ENCODE measurements at regions not wholly inside any gene's neighbourhood (a gene's known extent, or its start where the extent isn't known, plus 50 kb on each side); places are given as distances from the start of the nearest gene placed in this dataset.

- Histone ChIP-seq H3K79me2 (ENCODE audit: low read length) (no peaks in the 10 kb centered on the region), H3F3A (ENCODE audit: insufficient read depth, low read length) (no peaks in the 10 kb centered on the region), H3K9me2 (replicated peaks; ENCODE audit: insufficient read depth, low read length) (no peaks in the 10 kb centered on the region), H3K9me3 (replicated peaks; ENCODE audit: insufficient read depth, low read length) (no peaks in the 10 kb centered on the region), H2AFZ (ENCODE audit: low read length) (no peak overlapping the region), H3K9ac (ENCODE audit: low read length) (no peak overlapping the region), H3K27ac (ENCODE audit: low read length) (no peak overlapping the region), H3K4me2 (ENCODE audit: low read depth, low read length) (no peak overlapping the region), H3K36me3 (replicated peaks; ENCODE audit: insufficient read depth, low read length) (no peaks in the 10 kb centered on the region), H3K4me1 (ENCODE audit: low read length) (no peaks in the 10 kb centered on the region), H4K20me1 (ENCODE audit: insufficient read depth, low read length) (no peaks in the 10 kb centered on the region), H3K4me3 (ENCODE audit: low read length) (no peak overlapping the region), H3K27me3 (replicated peaks; ENCODE audit: insufficient read depth, low read length) (no peaks in the 10 kb centered on the region)
- DNase-seq: no peak
- TF ChIP-seq EZH2phosphoT487 (IDR thresholded peaks at IDR 0.05; ENCODE audit: low read length): no peak
Measured at GRCh38 chrX:137187540-137187939, 153.7 kb upstream of the GPR101 start.

- H3K9ac ChIP-seq (ENCODE audit: low read length): no peak overlapping the region
Measured at GRCh38 chrX:137178392-137178791, 144.6 kb upstream of the GPR101 start.

GRCh38 chrX:137172317-137172948 is 138.6 kb upstream of the GPR101 start:
- H3K4me1 ChIP-seq (ENCODE audit: low read length): no peaks in the 10 kb centered on the region
- no peak overlapping the region for H3K4me2 ChIP-seq (ENCODE audit: low read depth, low read length)
- H3K36me3 ChIP-seq (replicated peaks; ENCODE audit: insufficient read depth, low read length): no peaks in the 10 kb centered on the region
- TF ChIP-seq CTCF (IDR thresholded peaks at IDR 0.05; ENCODE audit: low read length): no peak
- no peak for TF ChIP-seq EZH2 (optimal IDR thresholded peaks at IDR 0.05; ENCODE audit: low read depth, low read length)
- no peak for TF ChIP-seq EZH2phosphoT487 (IDR thresholded peaks at IDR 0.05; ENCODE audit: low read length)
- no peak overlapping the region for H3K27ac ChIP-seq (ENCODE audit: low read length)
- H3K9me2 ChIP-seq (replicated peaks; ENCODE audit: insufficient read depth, low read length): no peaks in the 10 kb centered on the region
- no peak overlapping the region for H3K9ac ChIP-seq (ENCODE audit: low read length)
- H2AFZ ChIP-seq (ENCODE audit: low read length): no peak overlapping the region
- H4K20me1 ChIP-seq (ENCODE audit: insufficient read depth, low read length): no peaks in the 10 kb centered on the region
- no peaks in the 10 kb centered on the region for H3F3A ChIP-seq (ENCODE audit: insufficient read depth, low read length)
- no peak overlapping the region for H3K4me3 ChIP-seq (ENCODE audit: low read length)
- no peaks in the 10 kb centered on the region for H3K79me2 ChIP-seq (ENCODE audit: low read length)
- no peaks in the 10 kb centered on the region for H3K9me3 ChIP-seq (replicated peaks; ENCODE audit: insufficient read depth, low read length)
- no peak for DNase-seq
- H3K27me3 ChIP-seq (replicated peaks; ENCODE audit: insufficient read depth, low read length): no peaks in the 10 kb centered on the region

More at GRCh38 chrX:137178392-137178791, 144.6 kb upstream of the GPR101 start:
- Histone ChIP-seq H3K79me2 (ENCODE audit: low read length) (no peaks in the 10 kb centered on the region), H3K4me3 (ENCODE audit: low read length) (no peak overlapping the region), H4K20me1 (ENCODE audit: insufficient read depth, low read length) (no peaks in the 10 kb centered on the region), H3K27me3 (replicated peaks; ENCODE audit: insufficient read depth, low read length) (no peaks in the 10 kb centered on the region), H3F3A (ENCODE audit: insufficient read depth, low read length) (no peaks in the 10 kb centered on the region), H3K4me2 (ENCODE audit: low read depth, low read length) (no peak overlapping the region), H3K9me3 (replicated peaks; ENCODE audit: insufficient read depth, low read length) (no peaks in the 10 kb centered on the region), H3K4me1 (ENCODE audit: low read length) (no peaks in the 10 kb centered on the region), H3K9me2 (replicated peaks; ENCODE audit: insufficient read depth, low read length) (no peaks in the 10 kb centered on the region), H2AFZ (ENCODE audit: low read length) (no peak overlapping the region), H3K36me3 (replicated peaks; ENCODE audit: insufficient read depth, low read length) (no peaks in the 10 kb centered on the region), H3K27ac (ENCODE audit: low read length) (no peak overlapping the region)
- no peak for TF ChIP-seq CTCF (IDR thresholded peaks at IDR 0.05; ENCODE audit: low read length)
- no peak for TF ChIP-seq EZH2 (optimal IDR thresholded peaks at IDR 0.05; ENCODE audit: low read depth, low read length)
- no peak for TF ChIP-seq EZH2phosphoT487 (IDR thresholded peaks at IDR 0.05; ENCODE audit: low read length)
- DNase-seq: no peak

DNA sequence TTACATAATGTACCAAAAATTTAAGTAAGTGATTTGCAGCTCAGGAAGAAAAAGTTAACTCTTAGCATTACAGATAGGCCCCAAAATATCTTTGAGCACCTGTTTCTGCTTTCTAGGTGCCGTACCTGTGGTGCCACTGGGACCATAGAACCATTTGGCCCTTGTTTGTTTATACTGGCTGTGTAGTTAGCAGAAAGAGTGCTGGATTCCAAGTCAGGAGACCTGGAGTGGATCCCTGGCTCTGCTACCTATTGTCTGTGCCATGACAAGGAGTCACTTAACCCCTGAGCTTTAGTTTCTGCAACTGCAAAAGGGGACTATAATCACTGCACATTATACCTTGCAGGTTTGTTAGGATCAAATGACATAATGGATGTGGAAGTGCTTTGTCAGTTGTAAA is 137.8 kb upstream of the GPR101 start:
- H3K27ac ChIP-seq (ENCODE audit: low read length): no peak overlapping the region
- no peak overlapping the region for H3K4me3 ChIP-seq (ENCODE audit: low read length)
- DNase-seq: no peak
- H3F3A ChIP-seq (ENCODE audit: insufficient read depth, low read length): no peaks in the 10 kb centered on the region
- TF ChIP-seq CTCF (IDR thresholded peaks at IDR 0.05; ENCODE audit: low read length): no peak
- no peak for TF ChIP-seq EZH2 (optimal IDR thresholded peaks at IDR 0.05; ENCODE audit: low read depth, low read length)
- no peak for TF ChIP-seq EZH2phosphoT487 (IDR thresholded peaks at IDR 0.05; ENCODE audit: low read length)
- H3K9me3 ChIP-seq (replicated peaks; ENCODE audit: insufficient read depth, low read length): no peaks in the 10 kb centered on the region
- no peak overlapping the region for H3K4me2 ChIP-seq (ENCODE audit: low read depth, low read length)
- no peaks in the 10 kb centered on the region for H4K20me1 ChIP-seq (ENCODE audit: insufficient read depth, low read length)
- no peaks in the 10 kb centered on the region for H3K79me2 ChIP-seq (ENCODE audit: low read length)
- no peaks in the 10 kb centered on the region for H3K9me2 ChIP-seq (replicated peaks; ENCODE audit: insufficient read depth, low read length)
- H3K9ac ChIP-seq (ENCODE audit: low read length): no peak overlapping the region
- no peaks in the 10 kb centered on the region for H3K27me3 ChIP-seq (replicated peaks; ENCODE audit: insufficient read depth, low read length)
- no peaks in the 10 kb centered on the region for H3K36me3 ChIP-seq (replicated peaks; ENCODE audit: insufficient read depth, low read length)
- H3K4me1 ChIP-seq (ENCODE audit: low read length): no peaks in the 10 kb centered on the region
- no peak overlapping the region for H2AFZ ChIP-seq (ENCODE audit: low read length)
